ENCODE measurements at regions not wholly inside any gene's neighbourhood (a gene's known extent, or its start where the extent isn't known, plus 50 kb on each side); places are given as distances from the start of the nearest gene placed in this dataset.
"Not testable (repeated sequence)": the region's sequence is repeated elsewhere in the genome, so short reads cannot be mapped to it uniquely, and the experiment has no call there.

- no peak overlapping the region for H3K4me3 ChIP-seq (ENCODE audit: low read length)
- DNase-seq (ENCODE audit: low read depth): no peak
- no peak for TF ChIP-seq CTCF (conservative IDR thresholded peaks at IDR 0.05; ENCODE audit: low read depth, low read length)
Observed at GRCh38 chr6:137810554-137811120, 56.4 kb upstream of the TNFAIP3 start.

GRCh38 chr6:137811121-137811915 lies 55.7 kb upstream of the TNFAIP3 start:
- no peak for TF ChIP-seq CTCF (conservative IDR thresholded peaks at IDR 0.05; ENCODE audit: low read depth, low read length)
- peak; percentile 90 for DNase-seq (ENCODE audit: low read depth)

GRCh38 chr6:137811916-137812553 lies 55.0 kb upstream of the TNFAIP3 start:
- TF ChIP-seq CTCF (conservative IDR thresholded peaks at IDR 0.05; ENCODE audit: low read depth, low read length): no peak
- no peak for DNase-seq (ENCODE audit: low read depth)
- H3K4me3 ChIP-seq (ENCODE audit: low read length): no peak overlapping the region

More at GRCh38 chr6:137811121-137811915, 55.7 kb upstream of the TNFAIP3 start:
- no peak overlapping the region for H3K4me3 ChIP-seq (ENCODE audit: low read length)

DNA sequence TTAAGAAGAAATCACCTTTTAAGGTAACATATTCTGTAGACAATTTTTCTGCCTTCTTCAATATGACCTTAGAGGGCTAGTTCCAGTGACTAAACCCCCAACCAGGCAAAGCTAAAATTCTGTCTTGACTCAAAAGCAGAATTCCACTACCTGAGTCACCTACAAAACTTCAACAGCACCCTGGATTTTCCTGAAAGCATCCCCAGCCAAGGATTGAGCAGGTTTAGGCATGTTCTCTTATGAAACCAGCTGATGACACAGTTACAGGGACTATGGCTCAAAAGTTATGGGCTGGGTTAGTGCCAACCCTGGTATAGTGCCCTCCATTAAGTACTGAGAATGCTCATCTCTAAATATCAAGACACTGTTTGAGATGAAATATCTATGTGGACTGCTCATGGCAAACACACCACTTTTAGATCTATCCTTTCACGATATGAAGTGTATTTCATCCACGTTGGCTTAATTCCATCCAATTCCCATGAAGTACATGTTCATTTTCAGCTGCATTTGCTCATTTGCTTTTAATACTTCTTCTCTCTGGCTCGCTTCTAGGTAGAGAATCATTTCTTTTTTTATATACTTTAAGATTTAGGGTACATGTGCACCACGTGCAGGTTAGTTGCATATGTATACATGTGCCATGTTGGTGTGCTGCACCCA lies 53.6 kb upstream of the TNFAIP3 start:
- no peak overlapping the region for H3K4me3 ChIP-seq (ENCODE audit: low read length)
- DNase-seq (ENCODE audit: low read depth): no peak
- TF ChIP-seq CTCF (conservative IDR thresholded peaks at IDR 0.05; ENCODE audit: low read depth, low read length): no peak

GRCh38 chr6:137814030-137814429 lies 53.0 kb upstream of the TNFAIP3 start:
- not testable (repeated sequence) for DNase-seq (ENCODE audit: low read depth); H3K4me3 ChIP-seq (ENCODE audit: low read length)

DNA sequence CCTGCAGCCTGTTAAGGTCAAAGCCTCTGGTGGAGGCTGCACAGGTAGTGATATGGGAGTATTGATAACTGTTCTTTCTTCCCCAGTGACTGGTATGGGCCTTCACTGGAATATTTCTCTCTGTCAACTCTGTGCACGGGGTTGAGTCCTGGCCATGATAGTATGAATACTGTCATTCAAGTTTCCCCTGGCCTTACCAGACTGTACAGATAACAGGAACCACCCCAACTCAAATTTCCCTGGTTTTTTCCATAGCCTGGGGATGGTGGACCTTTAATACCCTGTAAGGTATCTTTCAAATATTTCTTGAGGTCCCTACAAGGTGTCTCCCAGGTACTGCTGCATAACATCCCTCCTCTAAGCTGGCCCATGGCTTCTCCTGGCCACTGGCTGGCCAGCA lies 51.4 kb upstream of the TNFAIP3 start:
- DNase-seq (ENCODE audit: low read depth): no peak
- no peak overlapping the region for H3K4me3 ChIP-seq (ENCODE audit: low read length)
- no peak for TF ChIP-seq CTCF (conservative IDR thresholded peaks at IDR 0.05; ENCODE audit: low read depth, low read length)

DNA sequence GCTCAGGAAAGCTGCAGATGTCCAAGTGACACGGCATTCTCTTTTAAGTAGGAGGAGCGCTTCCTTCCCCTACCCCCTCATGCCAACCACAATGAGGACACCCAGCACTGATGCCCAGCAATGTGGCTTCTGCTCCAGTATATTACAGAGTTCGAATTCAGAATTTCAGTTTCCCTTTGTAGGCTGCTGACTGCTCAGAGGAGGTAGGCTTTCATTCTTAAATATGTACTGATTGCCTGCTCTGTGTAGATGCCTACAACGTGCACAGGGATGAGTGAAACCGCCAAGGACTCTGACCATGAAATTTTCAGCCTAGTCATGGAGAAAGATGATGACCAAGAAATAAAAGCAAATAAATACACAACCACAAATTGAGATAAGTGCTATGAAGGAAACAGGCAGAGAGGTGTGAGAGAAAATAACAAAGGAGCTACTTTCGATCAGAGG lies 50.9 kb upstream of the TNFAIP3 start:
- H3K4me3 ChIP-seq (ENCODE audit: low read length): no peak overlapping the region
- no peak for DNase-seq (ENCODE audit: low read depth)

More for the DNA sequence above, 50.9 kb upstream of the TNFAIP3 start:
- no peak for TF ChIP-seq CTCF (conservative IDR thresholded peaks at IDR 0.05; ENCODE audit: low read depth, low read length)

Measured in retinal pigment epithelial cell (primary cell).